Type B pancreatic cell (in vitro differentiated cells): ENCODE measurements at regions not wholly inside any gene's neighbourhood (a gene's known extent, or its start where the extent isn't known, plus 50 kb on each side); places are given as distances from the start of the nearest gene placed in this dataset.

ENCODE experiments used
- DNase-seq: peaks from one replicate; pipeline ENCODE4 v3.0.0; 2021; ENCODE audit warnings: mixed read lengths; ENCODE audit not compliant: unreplicated experiment; ENCODE audit errors: extremely low spot score
- H3K27ac Mint-ChIP-seq: 2 replicates; pipeline ENCODE4 v1.8.0; 2021; ENCODE audit warnings: mild to moderate bottlenecking, mixed read lengths
- H3K27me3 Mint-ChIP-seq: 2 replicates; pipeline ENCODE4 v1.8.0; 2021; ENCODE audit warnings: mixed read lengths
- H3K36me3 Mint-ChIP-seq: 2 replicates; pipeline ENCODE4 v1.8.0; 2021; ENCODE audit warnings: mixed read lengths
- H3K4me1 Mint-ChIP-seq: one replicate; pipeline ENCODE4 v1.8.0; 2021; ENCODE audit warnings: mixed read lengths; ENCODE audit not compliant: unreplicated experiment
- H3K4me3 Mint-ChIP-seq: 2 replicates; pipeline ENCODE4 v1.8.0; 2021; ENCODE audit warnings: mild to moderate bottlenecking, mixed read lengths
- H3K9me3 Mint-ChIP-seq: 2 replicates; pipeline ENCODE4 v1.8.0; 2021; ENCODE audit warnings: mixed read lengths
- TF ChIP-seq, protein P1 (sequence below): fragments of 200-600 bp; sonication (generic); conservative IDR thresholded peaks from 2 replicates; pipeline ENCODE4 v1.5.0; 2021; ENCODE audit warnings: antibody characterized with exemption, mild to moderate bottlenecking

DNA sequence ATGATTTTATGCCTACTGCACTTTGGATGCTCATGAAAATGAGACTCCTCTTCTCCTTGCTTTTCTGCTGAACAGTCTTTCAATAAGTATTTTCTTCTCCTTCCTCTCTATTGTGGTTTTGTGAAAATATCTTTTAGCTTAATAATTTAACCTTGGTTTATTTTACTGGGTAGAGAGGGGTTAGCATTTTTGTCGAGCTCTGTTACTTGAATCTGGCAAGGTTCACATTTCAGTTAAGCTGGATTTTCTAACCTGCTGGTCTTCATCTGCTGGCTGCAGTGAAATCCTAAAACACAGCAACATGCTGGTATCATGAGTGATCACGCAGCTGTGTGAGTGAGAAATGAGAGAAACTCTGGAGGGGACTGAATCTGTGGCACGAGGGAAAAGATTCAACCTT is 222.7 kb upstream of the NOX3 start:
- Mint-ChIP-seq H3K9me3 (no peaks in the 10 kb centered on the region), H3K36me3 (no peaks in the 10 kb centered on the region), H3K27ac (no peak overlapping the region), H3K4me3 (no peak overlapping the region), H3K4me1 (peaks cover 5% of the 10 kb centered on the region), H3K27me3 (no peaks in the 10 kb centered on the region)
- TF ChIP-seq, protein P1, sequence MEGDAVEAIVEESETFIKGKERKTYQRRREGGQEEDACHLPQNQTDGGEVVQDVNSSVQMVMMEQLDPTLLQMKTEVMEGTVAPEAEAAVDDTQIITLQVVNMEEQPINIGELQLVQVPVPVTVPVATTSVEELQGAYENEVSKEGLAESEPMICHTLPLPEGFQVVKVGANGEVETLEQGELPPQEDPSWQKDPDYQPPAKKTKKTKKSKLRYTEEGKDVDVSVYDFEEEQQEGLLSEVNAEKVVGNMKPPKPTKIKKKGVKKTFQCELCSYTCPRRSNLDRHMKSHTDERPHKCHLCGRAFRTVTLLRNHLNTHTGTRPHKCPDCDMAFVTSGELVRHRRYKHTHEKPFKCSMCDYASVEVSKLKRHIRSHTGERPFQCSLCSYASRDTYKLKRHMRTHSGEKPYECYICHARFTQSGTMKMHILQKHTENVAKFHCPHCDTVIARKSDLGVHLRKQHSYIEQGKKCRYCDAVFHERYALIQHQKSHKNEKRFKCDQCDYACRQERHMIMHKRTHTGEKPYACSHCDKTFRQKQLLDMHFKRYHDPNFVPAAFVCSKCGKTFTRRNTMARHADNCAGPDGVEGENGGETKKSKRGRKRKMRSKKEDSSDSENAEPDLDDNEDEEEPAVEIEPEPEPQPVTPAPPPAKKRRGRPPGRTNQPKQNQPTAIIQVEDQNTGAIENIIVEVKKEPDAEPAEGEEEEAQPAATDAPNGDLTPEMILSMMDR: no peak
- DNase-seq: no peak

DNA sequence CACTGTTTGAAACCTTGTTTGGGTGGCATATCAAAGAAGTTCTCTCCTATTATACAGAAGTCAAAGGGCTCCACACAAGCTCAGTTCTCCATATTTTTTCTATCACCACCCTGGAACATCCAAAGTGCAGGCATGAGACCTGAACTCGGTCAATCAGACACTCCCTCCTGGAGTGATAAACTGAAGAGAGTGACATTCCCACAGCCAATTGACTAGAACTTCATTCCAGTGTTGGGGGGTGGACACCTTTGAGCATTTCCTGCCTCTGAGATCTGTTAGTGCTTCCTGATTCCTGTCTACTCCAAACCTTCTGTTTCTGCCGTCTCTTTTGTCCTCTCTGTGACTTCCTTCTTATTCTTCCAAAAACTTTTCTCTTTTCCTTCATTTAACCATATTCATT is 220.7 kb upstream of the NOX3 start:
- Mint-ChIP-seq H3K4me3 (no peak overlapping the region), H3K36me3 (no peaks in the 10 kb centered on the region), H3K4me1 (peaks cover 5% of the 10 kb centered on the region), H3K9me3 (no peaks in the 10 kb centered on the region), H3K27ac (no peak overlapping the region), H3K27me3 (no peaks in the 10 kb centered on the region)
- DNase-seq: no peak
- TF ChIP-seq, protein P1: no peak

DNA sequence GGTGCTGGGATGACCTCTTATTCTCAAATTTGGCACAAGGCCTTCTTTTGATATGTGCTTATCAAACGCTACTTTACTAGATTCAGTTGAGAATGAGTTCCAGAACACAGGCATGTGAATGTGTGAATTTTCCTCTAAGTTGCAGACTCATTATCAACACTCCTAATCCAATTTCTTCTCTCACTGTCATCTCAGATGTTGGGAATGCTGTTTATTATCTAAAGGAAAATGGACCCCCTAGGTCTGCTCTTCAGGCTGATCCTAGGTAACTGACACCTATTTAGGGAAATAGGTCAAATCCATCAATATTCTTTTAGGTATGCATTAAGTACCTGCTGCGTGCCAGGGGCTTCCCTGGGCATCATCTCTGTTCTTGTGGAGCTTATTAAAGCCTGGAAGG is 215.0 kb upstream of the NOX3 start:
- Mint-ChIP-seq H3K27me3 (no peaks in the 10 kb centered on the region), H3K4me3 (no peak overlapping the region), H3K27ac (no peak overlapping the region), H3K4me1 (no peaks in the 10 kb centered on the region), H3K36me3 (no peaks in the 10 kb centered on the region), H3K9me3 (no peaks in the 10 kb centered on the region)
- TF ChIP-seq, protein P1: no peak
- DNase-seq: no peak

DNA sequence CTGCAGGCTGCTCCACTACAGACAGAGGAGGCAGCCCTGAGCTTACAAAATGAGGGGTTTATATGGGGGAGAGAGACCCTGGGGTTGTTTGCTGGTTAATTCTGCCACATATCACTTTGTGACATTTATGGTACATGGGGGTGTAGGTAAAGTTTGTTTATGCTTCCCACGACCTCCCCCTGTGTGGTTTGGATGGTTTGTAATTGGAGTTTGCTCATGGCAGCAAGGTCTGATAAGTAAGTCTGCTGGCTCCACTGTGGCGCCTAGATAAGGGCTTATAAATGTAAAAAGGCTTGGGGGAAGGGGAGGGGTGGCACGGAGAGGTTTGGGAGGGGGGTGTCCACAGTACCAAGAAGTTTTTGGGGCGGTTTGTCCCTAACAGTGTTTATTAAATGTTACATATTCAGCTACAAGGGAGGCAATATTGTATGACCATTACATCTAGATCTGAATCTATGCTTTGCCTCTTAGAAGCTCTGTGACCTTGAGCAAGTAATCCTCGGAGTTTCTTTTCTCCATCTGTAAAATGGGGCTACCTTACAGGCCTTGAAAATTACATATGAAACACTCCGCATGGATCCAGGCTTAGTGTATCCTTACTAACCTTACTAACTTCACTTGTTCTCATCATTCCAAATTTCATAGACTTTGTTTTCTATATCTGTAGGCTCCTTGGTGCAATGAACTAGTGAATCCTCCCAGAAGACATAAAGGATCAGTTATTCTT is 204.8 kb upstream of the NOX3 start:
- H3K27ac Mint-ChIP-seq: no peak overlapping the region
- peaks cover 2% of the 10 kb centered on the region for H3K27me3 Mint-ChIP-seq
- H3K9me3 Mint-ChIP-seq: no peaks in the 10 kb centered on the region
- no peaks in the 10 kb centered on the region for H3K4me1 Mint-ChIP-seq
- no peak for DNase-seq
- no peak overlapping the region for H3K4me3 Mint-ChIP-seq
- TF ChIP-seq, protein P1: no peak
- no peaks in the 10 kb centered on the region for H3K36me3 Mint-ChIP-seq

DNA sequence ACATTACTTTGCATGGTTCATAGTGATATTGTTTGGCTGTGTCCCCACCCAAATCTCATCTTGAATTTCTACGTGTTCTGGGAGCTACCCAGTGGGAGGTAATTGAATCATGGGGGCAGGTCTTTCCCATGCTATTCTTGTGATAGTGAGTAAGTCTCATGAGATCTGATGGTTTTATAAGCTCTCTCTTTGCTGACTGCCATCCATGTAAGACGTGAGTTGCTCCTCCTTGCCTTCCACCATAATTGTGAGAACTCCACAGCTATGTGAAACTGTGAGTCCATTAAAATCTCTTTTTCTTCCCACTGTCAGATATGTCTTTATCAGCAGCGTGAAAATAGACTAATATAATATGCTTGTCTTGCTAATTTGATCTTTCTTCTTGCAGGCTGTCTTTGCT is 200.4 kb upstream of the NOX3 start:
- H3K4me3 Mint-ChIP-seq: no peak overlapping the region
- no peaks in the 10 kb centered on the region for H3K4me1 Mint-ChIP-seq
- H3K27ac Mint-ChIP-seq: no peak overlapping the region
- no peak for DNase-seq
- TF ChIP-seq, protein P1: no peak
- H3K9me3 Mint-ChIP-seq: no peaks in the 10 kb centered on the region
- H3K27me3 Mint-ChIP-seq: no peaks in the 10 kb centered on the region
- no peaks in the 10 kb centered on the region for H3K36me3 Mint-ChIP-seq
